K562 (cell line): ENCODE measurements at regions not wholly inside any gene's neighbourhood (a gene's known extent, or its start where the extent isn't known, plus 50 kb on each side); places are given as distances from the start of the nearest gene placed in this dataset.

Experiments used
- ATAC-seq: fragments of 200-7000 bp; cut with Tn5 transposase; 3 replicates; pipeline ENCODE4 v1.9.1; 2020; ENCODE audit warnings: moderate library complexity
- BruUV-seq: library from RNA; stranded (reverse); fragments of 400-500 nt; replicated peaks from 2 replicates; lab custom pipeline; 2021; lab: Mats Ljungman, UMichigan
- CTCF ChIA-PET: fragments of 300-600 bp; formaldehyde crosslinking; extraction: SDS; loops from one replicate; lab custom pipeline; 2021; ENCODE audit warnings: low intra/inter-chr PET ratio; lab: Yijun Ruan, JAX
- POLR2A ChIA-PET: fragments of 300-600, 350-650 bp; sonication (Branson Sonifier 250); formaldehyde crosslinking; extraction: SDS; loops from one replicate; lab custom pipeline; 2021; ENCODE audit warnings: antibody characterized with exemption, inconsistent platforms; lab: Yijun Ruan, JAX
- DNase-seq, 4 experiments: peaks; one replicate each; pipeline versions ENCODE4 v3.0.0 to v3.0.0-alpha.2; 2011 to 2018; ENCODE audit warnings: low spot score in 3 of 4, mixed read lengths in 3 of 4; ENCODE audit errors: extremely low read depth in 1 of 4
- FAIRE-seq: peaks from 2 replicates; lab custom pipeline; 2011; peaks lifted over from hg19 to GRCh38; lab: Jason Lieb, UNC
- H2AFZ ChIP-seq: 2 replicates; pipeline ENCODE4 v1.6.0; 2011; ENCODE audit warnings: low read depth, low read length, control low read depth, inconsistent platforms
- H3K27ac ChIP-seq: fragments of 200-600 bp; 3 replicates; pipeline ENCODE4 v1.8.0; 2011; ENCODE audit warnings: low read depth, mild to moderate bottlenecking, control low read depth, inconsistent platforms, low read length, moderate library complexity, mixed read lengths; ENCODE audit errors: extremely low read depth
- H3K27me3 ChIP-seq, 2 experiments: fragments of 300-600 bp in 1 of 2; 2 replicates in 1 of 2; 3 replicates in 1 of 2; pipeline versions ENCODE4 v1.6.0 to v1.8.0; 2011; ENCODE audit warnings: inconsistent platforms in 2 of 2, low read length in 2 of 2, mild to moderate bottlenecking in 1 of 2, mixed read lengths in 1 of 2, moderate library complexity in 1 of 2; ENCODE audit not compliant: control insufficient read depth in 2 of 2, insufficient read depth in 2 of 2
- H3K36me3 ChIP-seq: fragments of 300-600 bp; 3 replicates; pipeline ENCODE4 v1.8.0; 2011; ENCODE audit warnings: mild to moderate bottlenecking, low read length, inconsistent platforms; ENCODE audit not compliant: control insufficient read depth, insufficient read depth
- H3K4me1 ChIP-seq, 2 experiments: fragments of 200-600 bp in 1 of 2; replicated peaks in 1 of 2; 2 replicates in 1 of 2; 3 replicates in 1 of 2; pipeline versions ENCODE4 v1.5.1 to v1.8.0; 2011; ENCODE audit warnings: inconsistent platforms in 2 of 2, low read length in 2 of 2, mild to moderate bottlenecking in 1 of 2, mixed read lengths in 1 of 2, moderate library complexity in 1 of 2; ENCODE audit not compliant: control insufficient read depth in 2 of 2, insufficient read depth in 2 of 2
- H3K4me2 ChIP-seq: 2 replicates; pipeline ENCODE4 v1.6.1; 2011; ENCODE audit warnings: low read length, control low read depth, inconsistent platforms, mixed read lengths; ENCODE audit not compliant: insufficient read depth
- H3K4me3 ChIP-seq: fragments of 200-600 bp; sonication (generic), shearing (Covaris generic); 2 replicates; pipeline ENCODE4 v1.5.1; 2016; ENCODE audit warnings: control low read depth, inconsistent platforms
- H3K79me2 ChIP-seq: fragments of 200-600 bp; 3 replicates; pipeline ENCODE4 v1.8.0; 2011; ENCODE audit warnings: low read length, inconsistent platforms; ENCODE audit not compliant: control insufficient read depth, insufficient read depth
- H3K9ac ChIP-seq, 2 experiments: 2 replicates each; pipeline versions ENCODE4 v1.6.0 to v1.6.1; 2011; ENCODE audit warnings: low read depth in 2 of 2, low read length in 2 of 2, control low read depth in 1 of 2, inconsistent platforms in 1 of 2, mild to moderate bottlenecking in 1 of 2, mixed read lengths in 1 of 2; ENCODE audit not compliant: insufficient read depth in 1 of 2
- H3K9me1 ChIP-seq: one replicate; pipeline ENCODE4 v1.6.0; 2011; ENCODE audit warnings: inconsistent platforms, mild to moderate bottlenecking, low read length, moderate library complexity; ENCODE audit not compliant: control insufficient read depth, insufficient read depth
- H3K9me3 ChIP-seq: replicated peaks from 2 replicates; pipeline ENCODE4 v1.5.1; 2011; ENCODE audit warnings: low read depth, low read length, inconsistent platforms; ENCODE audit not compliant: control insufficient read depth, insufficient read depth
- H4K20me1 ChIP-seq: replicated peaks from 2 replicates; pipeline ENCODE4 v1.6.1; 2011; ENCODE audit warnings: low read length, inconsistent platforms, mixed read lengths; ENCODE audit not compliant: control insufficient read depth, insufficient read depth
- ARID1B ChIP-seq: fragments of 450-650 bp; IDR thresholded peaks from 2 replicates; pipeline ENCODE4 v1.6.1; 2016; ENCODE audit warnings: antibody characterized with exemption, mild to moderate bottlenecking, inconsistent platforms
- ERF ChIP-seq: fragments of 450-650 bp; formaldehyde crosslinking; IDR thresholded peaks from 2 replicates; pipeline ENCODE4 v1.4.0; 2020; ENCODE audit warnings: mild to moderate bottlenecking, mixed read lengths
- SMC3 ChIP-seq: conservative IDR thresholded peaks from 2 replicates; pipeline ENCODE4 v1.6.1; 2011; ENCODE audit warnings: low read depth, low read length, improper control_type of control experiment; ENCODE audit not compliant: insufficient read depth
- STAG1 ChIP-seq: sonication (generic); formaldehyde crosslinking; IDR thresholded peaks from 2 replicates; pipeline ENCODE4 v1.5.0; 2020; ENCODE audit warnings: missing genetic modification reagents, borderline replicate concordance
- ZNF133 ChIP-seq: fragments of 250-450 bp; sonication (Bioruptor Pico); IDR thresholded peaks from 2 replicates; pipeline ENCODE4 v1.4.0; 2020; ENCODE audit warnings: mild to moderate bottlenecking
- WGBS: fragments of 100-300 bp; shearing (Covaris generic); methylation state at CpG from one replicate; pipeline ENCODE4 v1.1.6; 2016; ENCODE audit warnings: low coverage, mixed read lengths; ENCODE audit not compliant: insufficient coverage; ENCODE audit errors: missing lambda C conversion rate; 5-methylcytosine and 5-hydroxymethylcytosine counted together
- in situ Hi-C: fragments of 300-500 bp; cut with MboI; formaldehyde crosslinking; loops from 4 replicates; pipeline ENCODE4 v1.15.0; 2018; ENCODE audit warnings: inconsistent platforms, mixed read lengths
- intact Hi-C: fragments of 100-400 bp; cut with micrococcal nuclease; formaldehyde crosslinking; loops from 2 replicates; pipeline ENCODE4 v1.14.2; 2022
- TF ChIP-seq, protein P1 (sequence below): sonication (generic); formaldehyde crosslinking; IDR thresholded peaks from 2 replicates; pipeline ENCODE4 v1.8.0; 2022; ENCODE audit warnings: missing genetic modification reagents, mild to moderate bottlenecking, borderline replicate concordance
- TF ChIP-seq, protein P2 (sequence below): sonication (generic); formaldehyde crosslinking; IDR thresholded peaks from 2 replicates; pipeline ENCODE4 v1.9.0; 2022; ENCODE audit warnings: mild to moderate bottlenecking, missing genetic modification reagents

DNA sequence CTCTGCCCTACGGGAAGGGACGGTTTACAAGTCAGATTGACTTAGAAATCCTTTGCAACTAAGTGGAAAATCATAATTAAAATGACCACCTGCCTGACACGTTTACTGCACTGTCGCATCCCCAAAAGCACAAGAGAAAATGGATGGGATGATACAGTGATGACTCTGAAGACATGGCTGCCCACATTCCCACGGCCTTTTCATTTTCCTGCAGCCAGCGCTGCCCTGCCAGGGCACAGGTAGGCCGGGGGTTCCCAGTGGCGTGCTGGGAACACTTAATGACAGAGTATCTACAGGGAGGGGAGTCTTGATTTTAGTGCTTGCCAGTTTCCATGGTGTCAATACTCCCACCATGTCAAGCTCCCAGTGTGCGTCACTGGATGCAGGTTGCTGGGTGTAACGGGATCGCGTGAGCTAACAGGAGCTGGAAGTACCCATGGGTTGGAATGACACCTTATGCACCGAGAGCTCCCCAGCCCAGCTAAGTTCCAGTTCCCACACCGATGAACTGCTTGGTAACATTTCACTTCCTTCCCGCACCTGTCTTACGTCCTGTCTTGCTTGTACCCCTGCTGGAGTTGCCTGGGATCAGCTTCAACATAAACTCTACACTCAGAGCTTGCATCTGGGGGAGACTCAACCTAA lies 129.0 kb downstream of the ANKRD60 start:
- Histone ChIP-seq H3K36me3 (no peaks in the 10 kb centered on the region), H3K4me1 (no peaks in the 10 kb centered on the region), H3K9me1 (no peaks in the 10 kb centered on the region), H2AFZ (no peak overlapping the region), H3K79me2 (no peaks in the 10 kb centered on the region), H3K27me3 (peaks cover 2 to 41% of the 10 kb centered on the region in 2 experiments; a peak in 4 of 5 replicates), H3K9me3 (no peaks in the 10 kb centered on the region), H4K20me1 (peaks cover 3% of the 10 kb centered on the region; the same call in 1 of the 2 replicates), H3K4me3 (no peak overlapping the region), H3K4me2 (no peak overlapping the region), H3K27ac (no peak overlapping the region), H3K9ac (no peak overlapping the region)
- no peak for DNase-seq
- no peak for FAIRE-seq
- no peak for ATAC-seq
- ChIA-PET CTCF (interaction anchor here (0.6 kb wide), 1 partner anchor 573 kb away, joined by 3 read pairs; no protein-coding TSS in a partner anchor), POLR2A (interaction anchor here (0.7 to 1.1 kb wide), 2 partner anchors 38 to 440 kb away, joined by 3 read pairs; no protein-coding TSS in a partner anchor)
- intact Hi-C loops (no loop called here), in situ Hi-C loops (no loop called here)
- no peak for TF ChIP-seq SMC3
- no peak for TF ChIP-seq ARID1B
- no peak for TF ChIP-seq STAG1
- TF ChIP-seq, protein P1, sequence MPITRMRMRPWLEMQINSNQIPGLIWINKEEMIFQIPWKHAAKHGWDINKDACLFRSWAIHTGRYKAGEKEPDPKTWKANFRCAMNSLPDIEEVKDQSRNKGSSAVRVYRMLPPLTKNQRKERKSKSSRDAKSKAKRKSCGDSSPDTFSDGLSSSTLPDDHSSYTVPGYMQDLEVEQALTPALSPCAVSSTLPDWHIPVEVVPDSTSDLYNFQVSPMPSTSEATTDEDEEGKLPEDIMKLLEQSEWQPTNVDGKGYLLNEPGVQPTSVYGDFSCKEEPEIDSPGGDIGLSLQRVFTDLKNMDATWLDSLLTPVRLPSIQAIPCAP (CRISPR knock-in tag) = no peak
- no peak for TF ChIP-seq ERF (CRISPR knock-in tag)
- TF ChIP-seq, protein P2, sequence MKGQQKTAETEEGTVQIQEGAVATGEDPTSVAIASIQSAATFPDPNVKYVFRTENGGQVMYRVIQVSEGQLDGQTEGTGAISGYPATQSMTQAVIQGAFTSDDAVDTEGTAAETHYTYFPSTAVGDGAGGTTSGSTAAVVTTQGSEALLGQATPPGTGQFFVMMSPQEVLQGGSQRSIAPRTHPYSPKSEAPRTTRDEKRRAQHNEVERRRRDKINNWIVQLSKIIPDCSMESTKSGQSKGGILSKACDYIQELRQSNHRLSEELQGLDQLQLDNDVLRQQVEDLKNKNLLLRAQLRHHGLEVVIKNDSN (CRISPR knock-in tag) = no peak
- TF ChIP-seq ZNF133 (CRISPR knock-in tag) = no peak
- under 1% methylated on average over 16 of the region's 16 CpGs for WGBS
- no TSS peak for BruUV-seq
